GM19463 (cell line): ENCODE measurements at regions not wholly inside any gene's neighbourhood (a gene's known extent, or its start where the extent isn't known, plus 50 kb on each side); places are given as distances from the start of the nearest gene placed in this dataset.

Source experiments
- ATAC-seq: cut with Tn5 transposase; IDR thresholded peaks from one replicate; pipeline ENCODE4 v1.9.1; 2021; ENCODE audit warnings: mild to moderate bottlenecking, moderate library complexity; ENCODE audit not compliant: unreplicated experiment

- ATAC-seq = no peak
Observed at GRCh38 chr4:107187091-107187490, 151.0 kb upstream of the DKK2 start.

GRCh38 chr4:107183155-107183774 is 147.2 kb upstream of the DKK2 start:
- peak; percentile 98 for ATAC-seq

- ATAC-seq = no peak
Observed at GRCh38 chr4:107182347-107182746, 146.2 kb upstream of the DKK2 start.

GRCh38 chr4:107166873-107167450 is 130.8 kb upstream of the DKK2 start:
- no peak for ATAC-seq

- no peak for ATAC-seq
Observed at GRCh38 chr4:107166181-107166580, 130.1 kb upstream of the DKK2 start.

- ATAC-seq = no peak
Observed at GRCh38 chr4:107164962-107165475, 128.9 kb upstream of the DKK2 start.

GRCh38 chr4:107156443-107156842 is 120.3 kb upstream of the DKK2 start:
- no peak for ATAC-seq

GRCh38 chr4:107155366-107155765 is 119.3 kb upstream of the DKK2 start:
- ATAC-seq = no peak

- no peak for ATAC-seq
Observed at GRCh38 chr4:107153956-107154355, 117.8 kb upstream of the DKK2 start.

- no peak for ATAC-seq
Observed at GRCh38 chr4:107153228-107153627, 117.1 kb upstream of the DKK2 start.

GRCh38 chr4:107151173-107151572 is 115.1 kb upstream of the DKK2 start:
- no peak for ATAC-seq

GRCh38 chr4:107148904-107149303 is 112.8 kb upstream of the DKK2 start:
- ATAC-seq = no peak

GRCh38 chr4:107147873-107148272 is 111.8 kb upstream of the DKK2 start:
- ATAC-seq = no peak

GRCh38 chr4:107138433-107138832 is 102.3 kb upstream of the DKK2 start:
- no peak for ATAC-seq

- ATAC-seq = no peak
Observed at GRCh38 chr4:107133965-107134653, 98.0 kb upstream of the DKK2 start.

GRCh38 chr4:107131295-107131694 is 95.2 kb upstream of the DKK2 start:
- ATAC-seq = no peak

GRCh38 chr4:107130157-107130556 is 94.0 kb upstream of the DKK2 start:
- ATAC-seq = no peak

GRCh38 chr4:107129611-107130010 is 93.5 kb upstream of the DKK2 start:
- ATAC-seq = no peak

GRCh38 chr4:107129076-107129475 is 93.0 kb upstream of the DKK2 start:
- no peak for ATAC-seq

- ATAC-seq = no peak
Observed at GRCh38 chr4:107128116-107128515, 92.0 kb upstream of the DKK2 start.

- no peak for ATAC-seq
Observed at GRCh38 chr4:107125496-107125895, 89.4 kb upstream of the DKK2 start.

GRCh38 chr4:107122736-107123135 is 86.6 kb upstream of the DKK2 start:
- no peak for ATAC-seq
